Adrenal gland (tissue), 9 donors: ENCODE measurements at regions not wholly inside any gene's neighbourhood (a gene's known extent, or its start where the extent isn't known, plus 50 kb on each side); places are given as distances from the start of the nearest gene placed in this dataset.

ENCODE experiments used
- DNase-seq, 7 donors: peaks; one replicate each; pipeline ENCODE4 v3.0.0-alpha.2; 2019 to 2020
- H3K27ac ChIP-seq, 5 donors: fragments of 200-600 bp; sonication (generic) in 4 of 5; 1 replicate in 3 of 5; 2 replicates in 2 of 5; pipeline versions ENCODE4 v1.5.1 to v1.8.0; 2016 to 2020; ENCODE audit warnings: mild to moderate bottlenecking in 1 of 5
- H3K27me3 ChIP-seq: fragments of 200-600 bp; 2 replicates; pipeline ENCODE4 v1.8.0; 2021
- H3K36me3 ChIP-seq, 2 donors: fragments of 200-600 bp; replicated peaks in 1 of 2; 1 replicate in 1 of 2; 2 replicates in 1 of 2; pipeline versions ENCODE4 v1.5.1 to v1.8.0; 2018 to 2022
- H3K4me1 ChIP-seq, 2 donors: fragments of 200-600 bp; replicated peaks in 1 of 2; 1 replicate in 1 of 2; 2 replicates in 1 of 2; pipeline versions ENCODE4 v1.5.1 to v1.8.0; 2018 to 2021
- H3K4me3 ChIP-seq, 4 donors: fragments of 200-600 bp; sonication (generic) in 3 of 4; one replicate each; pipeline ENCODE4 v1.5.1; 2016 to 2018
- H3K9me3 ChIP-seq, 3 donors: fragments of 200-600 bp; sonication (generic) in 1 of 3; replicated peaks in 1 of 3; 1 replicate in 2 of 3; 2 replicates in 1 of 3; pipeline versions ENCODE4 v1.5.1 to v1.8.0; 2016 to 2021
- CTCF ChIP-seq, 6 experiments: fragments of 450-650 bp in 4 of 6; fragments of 200-600 bp in 2 of 6; sonication (generic) in 1 of 6; IDR thresholded peaks; 1 replicate in 5 of 6; 2 replicates in 1 of 6; pipeline versions ENCODE4 v1.5.1 to v1.8.0; 2016 to 2021; ENCODE audit warnings: antibody characterized with exemption in 6 of 6, mild to moderate bottlenecking in 2 of 6, moderate library complexity in 1 of 6
- POLR2A ChIP-seq, 2 donors: fragments of 450-650 bp; IDR thresholded peaks; one replicate each; pipeline ENCODE4 v1.6.1; 2017; ENCODE audit warnings: antibody characterized with exemption in 2 of 2, mild to moderate bottlenecking in 2 of 2, moderate library complexity in 1 of 2
- WGBS, 4 donors: extraction: QIAGEN DNeasy Blood & Tissue Kit in 2 of 4; methylation state at CpG; one replicate each; pipeline versions ENCODE4 v1.1.5 to v1.1.7; 2013 to 2017; 5-methylcytosine and 5-hydroxymethylcytosine counted together
- intact Hi-C, 2 donors: fragments of 100-400 bp; cut with DNase I; formaldehyde crosslinking; loops; one replicate each; pipeline versions ENCODE4 v1.14.1 to v1.15.0; 2022 to 2023
- donor health status: healthy with polysubstance abuse.
- donor health status: Bipolar disorder and iron deficiency.
- donor health status: DM: yes; HTN: yes; CAD: no.
- donor health status: DM: no; HTN: no; CAD: no.
- donor health status: DM: no; HTN: no; CAD: no.

GRCh38 chr3:28699283-28699682 is 350.7 kb upstream of the AZI2 start:
- no peaks in the 10 kb centered on the region for H3K27me3 ChIP-seq
- no peaks in the 10 kb centered on the region for H3K4me1 ChIP-seq
- TF ChIP-seq CTCF (IDR thresholded peaks at IDR 0.05) (no peak), POLR2A (IDR thresholded peaks at IDR 0.05) (no peak)
- no peak overlapping the region for H3K4me3 ChIP-seq
- intact Hi-C loops: no loop called here
- H3K9me3 ChIP-seq: no peaks in the 10 kb centered on the region
- H3K36me3 ChIP-seq: no peaks in the 10 kb centered on the region
- no peak for DNase-seq
- 71 to 89% (median 86%) methylated on average over 2 of the region's 2 CpGs for WGBS, 4 donors
- H3K27ac ChIP-seq: no peak overlapping the region

GRCh38 chr3:28700728-28701127 is 352.1 kb upstream of the AZI2 start:
- H3K36me3 ChIP-seq: no peaks in the 10 kb centered on the region

GRCh38 chr3:28703843-28704242 is 355.2 kb upstream of the AZI2 start:
- no peak overlapping the region for H3K27ac ChIP-seq
- H3K27me3 ChIP-seq: no peaks in the 10 kb centered on the region
- no peaks in the 10 kb centered on the region for H3K4me1 ChIP-seq
- no peak for TF ChIP-seq POLR2A (IDR thresholded peaks at IDR 0.05)
- TF ChIP-seq CTCF (IDR thresholded peaks at IDR 0.05): no peak
- intact Hi-C loops: no loop called here
- DNase-seq: no peak
- no peaks in the 10 kb centered on the region for H3K9me3 ChIP-seq
- H3K4me3 ChIP-seq: no peak overlapping the region
- no peaks in the 10 kb centered on the region for H3K36me3 ChIP-seq

More at GRCh38 chr3:28700728-28701127, 352.1 kb upstream of the AZI2 start:
- no peaks in the 10 kb centered on the region for H3K27me3 ChIP-seq
- H3K4me1 ChIP-seq: no peaks in the 10 kb centered on the region
- no peaks in the 10 kb centered on the region for H3K9me3 ChIP-seq
- TF ChIP-seq CTCF (IDR thresholded peaks at IDR 0.05): no peak
- no peak for TF ChIP-seq POLR2A (IDR thresholded peaks at IDR 0.05)
- intact Hi-C loops: no loop called here
- WGBS, 4 donors: 79 to 88% (median 81%) methylated on average over 5 of the region's 5 CpGs
- H3K4me3 ChIP-seq: no peak overlapping the region
- no peak overlapping the region for H3K27ac ChIP-seq
- no peak for DNase-seq

GRCh38 chr3:28711293-28711692 is 362.7 kb upstream of the AZI2 start:
- no peaks in the 10 kb centered on the region for H3K4me1 ChIP-seq
- no peak for DNase-seq
- WGBS, 4 donors: 66 to 81% (median 70%) methylated on average over 2 of the region's 2 CpGs

More at GRCh38 chr3:28711293-28711692, 362.7 kb upstream of the AZI2 start:
- no peak for TF ChIP-seq POLR2A (IDR thresholded peaks at IDR 0.05)
- no peak for TF ChIP-seq CTCF (IDR thresholded peaks at IDR 0.05)
- Histone ChIP-seq H3K36me3 (no peaks in the 10 kb centered on the region), H3K4me3 (no peak overlapping the region), H3K27ac (no peak overlapping the region), H3K27me3 (no peaks in the 10 kb centered on the region), H3K9me3 (no peaks in the 10 kb centered on the region)
- intact Hi-C loops: no loop called here
